DMS79 treated with DMSO at 0.1 percent for 48 hours (cell line): ENCODE measurements at regions not wholly inside any gene's neighbourhood (a gene's known extent, or its start where the extent isn't known, plus 50 kb on each side); places are given as distances from the start of the nearest gene placed in this dataset.

ENCODE experiments used
- DNase-seq: peaks from one replicate; lab custom pipeline; 2025; lab: John Stamatoyannopoulos, UW

DNA sequence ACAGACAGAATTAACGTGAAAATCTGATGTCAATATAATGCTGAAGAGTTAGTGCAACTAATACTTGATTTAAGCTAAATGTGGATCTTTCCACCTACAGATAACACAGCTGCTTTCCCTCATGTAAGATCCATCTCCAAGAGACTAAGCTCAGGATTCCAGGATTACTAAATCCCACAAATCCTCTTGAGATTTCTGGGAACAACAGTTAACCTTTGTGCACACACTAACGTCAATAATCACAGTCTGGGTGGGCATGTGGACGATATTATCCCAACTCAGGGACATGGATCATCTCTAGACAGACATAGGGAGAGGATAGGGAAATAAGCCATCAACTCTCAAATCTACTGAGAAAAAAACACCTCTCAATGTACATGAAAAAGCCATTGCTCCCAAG, 432.6 kb downstream of the SATB2 start:
- no peak for DNase-seq

DNA sequence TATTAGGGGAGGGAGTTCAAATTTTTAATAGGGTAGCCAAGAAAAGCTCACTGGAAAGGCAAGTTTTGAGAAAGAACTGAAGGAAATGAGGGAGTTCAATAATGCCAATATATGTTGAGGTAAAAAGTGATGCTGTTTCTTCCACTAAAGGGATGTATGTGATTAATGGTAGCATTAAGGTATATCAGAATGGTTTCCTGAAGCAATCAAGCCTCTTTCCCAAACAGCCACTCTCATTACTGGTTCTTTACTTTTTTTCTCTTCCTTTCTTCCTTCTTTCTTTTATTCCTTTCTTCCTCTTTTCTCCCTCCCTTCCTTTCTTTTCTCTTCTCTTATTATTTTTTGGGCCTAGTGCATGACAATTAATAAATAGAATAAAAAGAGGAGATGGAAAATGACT, 433.5 kb downstream of the SATB2 start:
- DNase-seq = no peak

DNA sequence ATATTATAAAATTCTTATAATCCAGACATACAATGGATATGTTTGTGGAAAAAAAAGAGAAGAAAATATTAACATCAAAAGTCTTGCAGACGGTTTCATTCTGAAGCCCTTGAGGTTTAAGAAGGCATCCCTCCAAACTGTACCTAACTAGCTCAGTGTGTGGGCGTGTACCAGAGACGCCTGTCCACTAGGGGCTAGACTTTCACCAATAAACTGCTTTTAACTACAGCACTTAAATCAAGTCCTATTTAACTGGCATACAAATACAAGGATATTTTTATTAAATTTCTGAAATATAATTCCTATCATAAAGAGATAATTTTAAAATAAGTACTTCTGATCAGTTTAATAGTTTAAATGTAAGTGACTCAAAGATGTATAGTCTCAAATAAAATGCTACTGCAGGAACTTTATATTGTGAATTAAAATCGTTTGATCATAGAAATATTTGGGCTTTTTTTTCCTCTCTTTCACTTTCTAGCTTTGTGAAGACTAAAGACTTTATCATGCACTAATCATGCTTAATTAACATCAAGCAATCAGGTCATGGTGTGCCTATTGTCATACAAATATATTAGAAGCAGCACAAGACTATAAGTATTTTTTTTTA, 437.7 kb downstream of the SATB2 start:
- DNase-seq = no peak

DNA sequence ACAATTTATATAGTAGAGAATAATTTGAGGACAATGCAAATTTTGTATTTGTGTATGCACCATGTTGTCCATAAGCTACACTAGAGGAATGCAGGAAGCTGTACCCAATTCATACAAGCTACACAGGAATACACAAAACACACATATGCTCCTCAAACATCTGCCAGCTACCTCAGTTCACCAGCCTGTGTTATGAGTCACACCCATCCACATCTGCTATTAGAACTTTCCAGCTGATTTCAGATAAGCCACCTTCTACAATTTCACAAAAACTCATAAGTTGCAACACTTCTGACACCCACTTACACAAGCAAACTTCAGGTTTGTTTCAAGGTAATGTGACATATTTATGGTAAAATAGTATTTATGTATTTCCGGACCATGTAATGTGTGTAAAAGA, 438.9 kb downstream of the SATB2 start:
- no peak for DNase-seq

DNA sequence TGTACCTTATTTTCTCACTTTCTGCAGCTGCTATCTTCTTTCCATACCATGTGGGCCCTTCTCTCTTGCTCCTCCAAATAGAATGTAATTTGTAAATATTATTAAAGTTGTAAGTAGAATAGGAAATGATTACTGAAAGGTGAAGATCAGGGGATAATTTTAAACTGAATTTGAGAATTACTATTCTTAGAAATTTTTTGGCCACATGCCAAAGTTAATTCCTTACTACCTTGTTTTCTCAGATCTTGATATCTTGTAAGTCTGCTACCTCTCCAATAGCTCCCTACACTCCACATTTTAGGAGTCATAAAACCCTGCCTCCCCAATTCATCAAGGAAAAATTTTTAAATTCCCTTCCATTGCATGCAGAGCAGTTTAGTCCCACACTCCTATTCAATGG, 442.7 kb downstream of the SATB2 start:
- no peak for DNase-seq

DNA sequence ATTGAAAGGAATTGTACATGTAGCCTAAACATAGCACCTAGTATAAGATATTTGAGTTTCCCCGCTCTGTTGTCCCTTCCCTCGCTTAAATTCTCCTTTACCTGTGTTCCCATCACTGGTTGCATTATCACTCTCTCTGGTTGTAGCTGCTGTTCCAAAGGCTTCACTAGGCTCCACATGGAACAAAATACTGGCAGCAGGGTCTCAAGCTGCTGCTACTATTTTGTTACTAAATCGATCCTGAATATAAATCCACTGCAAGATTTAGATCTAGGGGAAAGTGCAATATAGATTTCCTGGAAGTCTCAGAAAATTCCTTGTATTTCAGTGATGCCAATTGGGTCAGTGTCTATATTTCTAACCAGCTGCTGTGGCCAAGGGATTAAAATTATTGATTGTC, 443.5 kb downstream of the SATB2 start:
- no peak for DNase-seq

GRCh38 chr2:199011908-199012307, 445.8 kb downstream of the SATB2 start:
- DNase-seq = no peak

DNA sequence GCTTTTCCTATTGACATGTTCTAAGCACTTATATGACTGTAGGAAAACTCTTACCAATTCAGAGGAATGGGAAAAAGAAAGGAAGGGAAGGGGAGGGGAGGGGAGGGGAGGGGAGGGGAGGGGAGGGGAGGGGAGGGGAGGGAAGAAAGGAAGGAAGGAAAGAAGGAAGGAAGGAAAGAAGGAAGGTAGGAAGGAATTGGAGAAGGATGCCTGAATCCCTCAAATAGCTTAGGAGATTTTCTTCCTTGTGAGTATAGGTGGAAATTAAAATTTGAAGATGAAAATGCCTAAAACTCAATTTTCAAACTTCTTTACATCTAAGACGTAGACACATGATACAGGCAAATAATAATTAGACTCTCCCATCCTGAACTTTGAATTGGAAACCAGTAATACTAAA, 463.1 kb downstream of the SATB2 start:
- DNase-seq = no peak

GRCh38 chr2:198991431-198991830, 466.3 kb downstream of the SATB2 start:
- no peak for DNase-seq

- no peak for DNase-seq
Measured at GRCh38 chr2:198975779-198976178, 482.0 kb downstream of the SATB2 start.

- no peak for DNase-seq
Measured at GRCh38 chr2:198973785-198974184, 484.0 kb downstream of the SATB2 start.

DNA sequence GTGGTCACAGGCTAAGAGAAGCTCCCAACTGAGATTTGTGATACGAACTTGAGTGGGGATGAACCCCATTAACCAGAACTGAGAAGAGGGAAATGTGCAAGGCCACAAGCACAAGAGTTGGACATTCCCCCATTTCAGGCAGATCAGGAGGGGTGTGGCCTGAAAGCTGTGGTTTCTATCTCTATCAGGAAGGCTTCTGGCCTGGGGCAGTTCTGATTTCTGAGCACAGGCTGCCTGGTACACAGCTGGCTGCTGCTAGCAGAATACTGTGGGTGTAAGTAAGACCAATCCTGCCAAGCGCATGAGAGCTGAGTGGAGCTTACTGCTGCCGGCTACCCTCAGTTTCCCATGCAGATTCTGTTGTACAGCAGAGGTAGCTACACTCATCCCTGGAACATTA, 484.6 kb downstream of the SATB2 start:
- DNase-seq = no peak

- no peak for DNase-seq
Measured at GRCh38 chr2:198968545-198968944, 489.2 kb downstream of the SATB2 start.

- no peak for DNase-seq
Measured at GRCh38 chr2:198966269-198966668, 491.5 kb downstream of the SATB2 start.

DNA sequence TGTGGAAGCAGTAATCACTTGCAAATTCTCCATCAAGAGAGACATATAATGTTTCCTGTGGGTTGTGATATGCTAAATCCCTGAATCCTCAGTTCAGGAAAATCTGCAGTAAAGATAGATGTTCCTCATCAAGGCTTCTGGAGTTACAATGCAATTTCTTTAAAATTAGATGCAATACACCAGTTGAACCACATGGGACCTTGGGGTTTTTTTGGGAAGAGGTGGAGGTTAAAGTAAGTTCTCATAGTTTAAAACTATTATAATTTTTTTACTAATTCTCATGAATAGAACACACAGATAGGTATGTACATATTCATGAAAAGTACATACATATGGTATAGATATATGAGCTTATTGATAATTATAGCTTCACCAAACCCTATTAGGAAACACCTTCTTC, 496.2 kb downstream of the SATB2 start:
- DNase-seq = no peak

DNA sequence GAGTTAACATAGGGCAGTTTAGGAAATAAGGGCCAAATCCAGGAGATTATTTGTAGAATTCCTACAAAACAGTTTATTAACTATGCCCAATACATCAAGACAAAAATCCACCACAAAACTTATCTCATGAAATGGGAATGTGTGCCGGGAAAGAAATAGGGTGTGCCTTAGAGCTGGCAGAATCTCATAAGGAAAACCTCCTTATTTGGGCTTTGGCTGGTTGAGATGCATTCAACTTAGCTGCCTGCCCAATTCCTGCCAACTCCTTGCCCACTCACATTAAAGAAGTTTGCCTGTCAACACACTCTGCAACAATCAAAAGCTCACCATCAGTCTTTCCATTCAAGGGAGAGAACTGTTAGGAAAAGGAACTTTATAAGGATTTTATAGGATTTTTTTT, 500.6 kb downstream of the SATB2 start:
- no peak for DNase-seq

DNA sequence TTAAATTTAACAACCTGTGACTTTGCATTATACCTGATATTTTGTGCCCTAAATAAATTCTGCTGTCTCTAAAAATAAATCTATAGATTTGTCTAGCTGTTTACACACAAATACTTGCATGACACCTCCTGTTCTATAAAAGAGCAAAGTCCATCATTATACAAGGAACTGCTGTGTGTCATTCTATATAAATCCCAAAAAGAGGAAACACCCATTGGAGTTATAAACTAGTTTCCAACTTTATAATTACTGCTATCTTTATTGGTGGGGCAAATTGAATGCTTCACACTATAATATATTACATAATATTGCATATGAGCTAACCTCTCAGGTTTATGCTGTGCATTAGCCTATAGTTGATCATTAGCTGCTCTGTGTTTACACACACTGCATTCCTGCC, 504.4 kb downstream of the SATB2 start:
- no peak for DNase-seq

GRCh38 chr2:198950803-198951202, 506.9 kb downstream of the SATB2 start:
- no peak for DNase-seq

DNA sequence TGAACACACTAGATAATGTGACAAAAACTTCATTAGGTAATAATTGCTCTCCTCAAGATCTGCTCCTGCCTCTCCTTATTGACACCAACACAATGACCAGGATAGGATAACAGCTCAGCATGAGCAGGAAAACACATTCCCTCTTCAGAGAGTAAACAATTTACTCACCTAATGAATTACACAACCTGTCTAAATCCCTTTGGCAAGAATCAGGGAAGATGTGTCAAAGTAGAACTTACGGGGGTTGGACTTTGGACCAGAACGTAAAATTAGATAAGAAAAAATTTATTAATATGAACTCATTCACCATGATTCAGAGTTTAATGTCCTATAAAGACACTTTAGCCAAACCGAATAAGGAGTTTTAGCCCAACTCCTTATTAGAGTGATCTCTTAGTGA, 512.2 kb downstream of the SATB2 start:
- no peak for DNase-seq

DNA sequence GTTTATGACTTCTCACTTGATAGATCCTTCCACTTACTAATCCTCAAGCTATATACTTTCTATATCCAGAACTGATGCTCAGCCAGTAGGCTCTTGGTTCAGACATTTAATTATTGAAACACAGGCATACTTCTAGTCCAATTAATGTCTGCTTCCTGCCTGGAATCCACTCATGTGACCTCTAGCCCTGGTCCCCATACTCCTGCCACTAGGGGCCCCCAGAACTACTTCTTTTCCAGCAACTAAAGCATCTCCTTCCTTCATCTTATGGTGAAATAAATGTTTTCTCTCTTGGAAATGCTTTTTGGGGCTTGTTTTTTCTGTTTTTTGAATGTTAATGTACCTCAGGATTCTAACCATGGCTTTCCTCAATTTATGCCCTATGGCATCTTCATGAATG, 527.6 kb downstream of the SATB2 start:
- no peak for DNase-seq

GRCh38 chr2:198928026-198928425, 529.7 kb downstream of the SATB2 start:
- no peak for DNase-seq

GRCh38 chr2:198917926-198918720, 539.6 kb downstream of the SATB2 start:
- DNase-seq = no peak

DNA sequence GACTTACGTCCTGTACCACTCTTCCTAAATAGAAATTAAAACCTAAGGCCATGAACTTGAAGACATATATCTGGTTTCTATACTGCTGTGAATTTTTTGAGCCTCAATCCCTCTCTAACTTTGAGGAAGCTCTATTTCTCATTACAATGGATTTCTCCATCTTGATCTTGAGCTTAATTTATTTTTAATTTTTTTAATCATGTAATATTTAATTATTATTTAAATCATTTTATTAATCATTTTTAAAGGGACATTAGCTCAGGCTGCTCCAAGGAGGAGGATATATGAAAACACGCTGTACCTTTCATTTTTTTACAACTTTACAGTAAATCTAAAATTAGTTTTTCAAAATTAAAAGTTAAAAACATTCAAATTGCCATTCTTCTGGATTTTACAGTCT, 540.5 kb downstream of the SATB2 start:
- DNase-seq = no peak

GRCh38 chr2:198916548-198917080, 541.1 kb downstream of the SATB2 start:
- DNase-seq = no peak
